ENCODE measurements at regions not wholly inside any gene's neighbourhood (a gene's known extent, or its start where the extent isn't known, plus 50 kb on each side); places are given as distances from the start of the nearest gene placed in this dataset.
"Not testable (repeated sequence)": the region's sequence is repeated elsewhere in the genome, so short reads cannot be mapped to it uniquely, and the experiment has no call there.

GRCh38 chr7:52741670-52742290 lies 293.7 kb upstream of the POM121L12 start:
- no peak overlapping the region for H3K4me3 ChIP-seq (replicated peaks; ENCODE audit: low read depth, low read length)
- DNase-seq (ENCODE audit: low read depth): no peak
- TF ChIP-seq CTCF (IDR thresholded peaks at IDR 0.05; ENCODE audit: low read length, missing control alignments): no peak

GRCh38 chr7:52735656-52736055 lies 299.8 kb upstream of the POM121L12 start:
- no peak overlapping the region for H3K4me3 ChIP-seq (replicated peaks; ENCODE audit: low read depth, low read length)
- no peak for DNase-seq (ENCODE audit: low read depth)
- no peak for TF ChIP-seq CTCF (IDR thresholded peaks at IDR 0.05; ENCODE audit: low read length, missing control alignments)

GRCh38 chr7:52728683-52729082 lies 306.8 kb upstream of the POM121L12 start:
- DNase-seq (ENCODE audit: low read depth); H3K4me3 ChIP-seq (replicated peaks; ENCODE audit: low read depth, low read length): not testable (repeated sequence)

- DNase-seq (ENCODE audit: low read depth): no peak
- H3K4me3 ChIP-seq (replicated peaks; ENCODE audit: low read depth, low read length): no peak overlapping the region
- TF ChIP-seq CTCF (IDR thresholded peaks at IDR 0.05; ENCODE audit: low read length, missing control alignments): no peak
Measured at GRCh38 chr7:52727632-52728031, 307.8 kb upstream of the POM121L12 start.

- no peak for TF ChIP-seq CTCF (IDR thresholded peaks at IDR 0.05; ENCODE audit: low read length, missing control alignments)
- no peak overlapping the region for H3K4me3 ChIP-seq (replicated peaks; ENCODE audit: low read depth, low read length)
- no peak for DNase-seq (ENCODE audit: low read depth)
Measured at GRCh38 chr7:52726986-52727385, 308.4 kb upstream of the POM121L12 start.

- DNase-seq (ENCODE audit: low read depth): no peak
- no peak overlapping the region for H3K4me3 ChIP-seq (replicated peaks; ENCODE audit: low read depth, low read length)
- TF ChIP-seq CTCF (IDR thresholded peaks at IDR 0.05; ENCODE audit: low read length, missing control alignments): no peak
Measured at GRCh38 chr7:52726493-52726892, 308.9 kb upstream of the POM121L12 start.

GRCh38 chr7:52723606-52724005 lies 311.8 kb upstream of the POM121L12 start:
- TF ChIP-seq CTCF (IDR thresholded peaks at IDR 0.05; ENCODE audit: low read length, missing control alignments): no peak
- no peak for DNase-seq (ENCODE audit: low read depth)
- no peak overlapping the region for H3K4me3 ChIP-seq (replicated peaks; ENCODE audit: low read depth, low read length)
